CD4-positive, alpha-beta T cell treated with Interleukin-2 at 100 ng/mL for 4 hours (primary cell): ENCODE measurements at regions not wholly inside any gene's neighbourhood (a gene's known extent, or its start where the extent isn't known, plus 50 kb on each side); places are given as distances from the start of the nearest gene placed in this dataset.
"Not testable (repeated sequence)": the region's sequence is repeated elsewhere in the genome, so short reads cannot be mapped to it uniquely, and the experiment has no call there.

Source experiments
- DNase-seq: peaks from one replicate; pipeline ENCODE4 v3.0.0-alpha.2; 2020; ENCODE audit warnings: low spot score

DNA sequence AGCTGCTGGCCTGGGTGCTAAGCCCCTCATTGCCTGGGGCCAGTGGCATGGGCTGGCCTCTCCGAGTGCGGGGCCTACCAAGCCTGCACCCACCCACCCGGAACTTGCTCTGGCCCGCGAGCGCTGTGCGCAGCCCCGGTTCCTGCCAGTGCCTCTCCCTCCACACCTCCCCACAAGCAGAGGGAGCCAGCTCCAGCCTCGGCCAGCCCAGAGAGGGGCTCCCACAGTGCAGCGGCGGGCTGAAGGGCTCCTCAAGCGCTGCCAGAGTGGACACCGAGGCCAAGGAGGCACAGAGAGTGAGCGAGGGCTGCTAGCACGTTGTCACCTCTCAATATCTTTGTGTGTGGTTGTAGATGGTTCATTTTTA, 74.8 kb upstream of the ATP1A1 start:
- DNase-seq: not testable (repeated sequence)

DNA sequence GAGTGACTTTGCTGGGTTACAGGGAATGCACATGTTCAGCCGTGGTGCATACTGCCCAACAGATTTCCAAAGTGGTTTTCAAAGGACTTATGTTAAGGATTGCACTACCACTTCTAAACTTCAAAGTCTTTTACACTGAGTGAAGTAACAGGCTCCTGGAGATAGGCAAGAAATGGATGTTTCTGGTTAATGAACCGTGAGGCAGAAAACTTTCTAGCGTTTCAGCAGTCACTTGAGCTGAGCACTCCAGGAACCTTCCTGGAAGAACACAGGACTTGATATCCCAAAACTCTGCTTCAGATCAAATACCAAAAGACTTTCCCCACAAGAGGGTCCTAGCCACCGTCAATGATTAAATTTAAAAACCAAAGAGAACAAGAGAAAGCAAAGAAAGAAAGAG, 74.3 kb upstream of the ATP1A1 start:
- no peak for DNase-seq

DNA sequence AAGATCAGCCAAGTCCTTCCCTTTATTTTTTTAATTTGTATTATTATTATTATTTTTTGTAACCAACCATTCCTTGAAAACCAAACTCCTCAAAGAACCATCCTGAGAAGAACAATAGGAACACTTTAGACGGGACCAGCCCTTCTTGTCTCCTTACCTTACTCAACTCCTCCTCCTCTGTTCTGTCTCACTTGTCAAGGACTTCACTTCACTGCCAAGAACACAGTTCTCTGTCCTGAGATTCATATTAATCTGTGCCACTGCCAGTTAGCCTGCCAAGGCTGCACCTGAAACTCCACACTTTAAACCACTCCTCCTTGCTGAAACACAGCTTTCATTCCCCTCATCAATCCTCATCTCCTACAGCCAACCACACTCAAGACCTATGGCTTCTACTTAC, 73.8 kb upstream of the ATP1A1 start:
- no peak for DNase-seq

DNA sequence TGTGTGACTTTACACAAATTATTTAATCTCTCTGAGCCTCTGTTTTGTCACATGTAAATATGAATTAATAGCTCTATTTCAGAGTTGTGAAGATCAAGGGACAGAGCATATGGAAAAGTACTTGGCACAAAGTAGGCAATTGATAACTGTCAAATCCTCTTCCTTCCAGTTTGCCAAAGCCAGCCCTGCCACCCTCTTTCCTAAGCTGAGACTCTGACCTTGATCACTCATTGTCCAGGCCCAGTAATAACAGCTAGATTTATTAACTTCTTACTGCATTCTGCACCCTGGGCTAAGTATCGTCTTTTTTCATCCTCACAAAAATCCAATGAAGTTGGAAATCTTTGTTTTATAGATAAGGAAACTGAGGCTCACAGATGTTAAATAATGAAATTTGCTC, 70.8 kb upstream of the ATP1A1 start:
- DNase-seq: no peak

DNA sequence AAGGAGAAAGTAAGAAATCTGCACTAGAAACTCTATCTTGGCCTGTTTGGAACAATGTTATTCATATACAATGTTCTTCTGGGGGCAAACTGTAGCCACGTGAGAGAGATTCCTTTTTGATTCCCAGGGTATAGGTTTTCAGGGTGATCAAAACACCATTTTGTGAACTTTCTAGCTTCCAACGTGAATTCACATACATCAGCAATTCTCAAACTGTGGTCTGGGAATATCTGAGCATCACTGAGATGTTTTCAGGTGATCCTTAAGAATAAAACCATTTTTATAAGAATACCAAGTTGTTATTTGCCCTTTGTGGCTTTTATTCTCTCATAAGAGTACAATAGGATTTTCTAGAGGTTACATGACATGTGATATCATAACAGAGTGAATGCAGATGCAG, 66.9 kb upstream of the ATP1A1 start:
- no peak for DNase-seq

DNA sequence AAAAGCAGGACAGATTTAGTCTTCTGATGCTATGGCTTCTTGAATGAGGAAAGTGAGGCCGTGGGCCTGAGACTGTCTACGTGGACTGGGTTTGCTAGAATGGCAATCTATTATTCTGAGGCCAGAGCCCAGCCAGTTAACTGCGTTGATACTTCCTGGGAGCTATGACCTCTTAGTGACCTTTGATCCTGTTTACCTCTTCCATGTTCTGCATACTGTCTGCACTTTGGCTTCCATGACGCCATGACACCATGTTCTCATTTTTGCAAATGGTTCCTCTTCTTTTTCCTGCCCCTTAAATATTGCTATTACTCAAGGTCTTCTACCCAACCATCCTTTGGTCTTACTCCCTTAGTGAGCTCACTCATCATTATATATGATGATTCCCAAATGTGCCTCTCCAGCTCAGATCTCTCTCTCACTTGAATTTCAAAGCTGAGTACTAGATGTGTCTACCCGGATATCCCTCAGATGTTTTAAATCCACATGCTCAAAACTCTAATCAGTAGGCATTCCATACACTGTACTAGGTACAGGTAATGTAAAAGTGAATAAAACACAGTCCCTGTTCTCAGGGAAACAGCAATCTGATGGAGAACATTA, 66.1 kb upstream of the ATP1A1 start:
- DNase-seq: no peak

DNA sequence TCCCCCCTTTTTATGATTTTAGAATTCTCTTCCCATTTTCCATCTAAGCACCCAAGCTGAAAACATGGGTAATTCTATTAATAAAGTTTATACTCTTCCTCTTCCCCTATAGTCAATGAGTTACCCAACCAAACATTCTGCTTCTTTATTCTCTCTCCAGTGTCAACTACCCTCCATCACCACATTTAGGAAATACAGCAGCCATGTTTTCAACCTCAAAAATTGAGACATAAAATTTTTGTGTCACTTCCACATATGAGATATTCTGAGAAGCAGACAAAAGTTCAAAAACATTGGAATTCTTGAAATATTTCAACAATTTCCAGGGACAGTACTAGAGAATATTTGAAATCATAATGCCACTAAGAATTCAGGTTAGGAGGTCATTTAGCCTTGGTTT, 64.8 kb upstream of the ATP1A1 start:
- DNase-seq: no peak

DNA sequence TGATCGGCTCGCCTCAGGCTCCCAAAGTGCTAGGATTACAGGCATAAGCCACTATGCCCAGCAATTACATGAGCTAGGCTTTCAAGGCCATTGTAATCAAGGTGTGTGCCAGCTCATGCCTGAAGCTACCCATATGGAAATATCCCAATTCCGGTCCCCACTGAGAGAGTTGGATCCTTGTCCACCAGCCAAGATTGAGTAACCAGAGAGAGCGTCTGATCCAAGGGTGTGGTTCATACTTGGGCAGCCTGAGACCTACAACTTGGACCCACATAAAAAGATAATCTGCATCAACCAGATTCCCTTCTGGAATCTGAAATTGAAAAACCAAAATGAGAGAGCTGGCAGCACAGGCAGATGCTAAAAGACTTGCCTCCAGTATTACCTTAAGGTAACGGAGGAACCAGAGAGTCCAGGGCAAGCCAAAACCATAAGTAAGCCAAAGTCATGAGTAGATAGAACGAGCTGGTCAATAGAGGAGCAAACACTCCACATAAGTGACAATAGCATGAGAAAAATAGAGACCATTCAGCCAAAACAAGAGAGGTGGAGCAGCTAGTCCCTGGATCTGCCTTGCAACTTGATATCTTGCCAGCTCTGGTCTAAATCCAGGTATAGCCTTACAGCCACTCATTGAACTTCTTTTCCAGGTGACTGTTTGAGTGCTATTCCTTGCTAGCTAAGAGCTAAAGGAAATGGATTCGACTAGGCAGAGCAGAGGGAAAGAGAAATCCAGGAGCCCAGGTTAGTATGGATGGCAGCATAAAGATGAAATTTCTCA, 63.8 kb upstream of the ATP1A1 start:
- DNase-seq: no peak

DNA sequence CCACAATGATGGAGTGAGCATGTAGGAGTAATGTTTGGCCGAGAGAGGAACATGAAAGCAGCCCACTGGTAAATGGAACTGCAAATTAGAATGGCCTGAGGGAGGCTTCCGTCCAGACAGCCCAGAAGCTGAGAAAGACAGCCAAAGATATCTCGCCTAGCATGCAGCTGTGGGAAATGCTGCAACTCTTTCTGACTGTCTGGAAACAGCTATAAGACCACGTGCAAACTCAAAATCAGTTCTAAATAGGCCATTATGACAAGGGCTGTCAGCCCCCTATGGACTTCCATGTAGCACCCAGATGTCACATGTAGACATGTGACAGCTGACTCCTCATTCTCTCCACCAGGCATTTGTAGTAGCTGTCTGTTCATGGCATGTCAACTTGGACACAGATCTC, 62.9 kb upstream of the ATP1A1 start:
- no peak for DNase-seq

DNA sequence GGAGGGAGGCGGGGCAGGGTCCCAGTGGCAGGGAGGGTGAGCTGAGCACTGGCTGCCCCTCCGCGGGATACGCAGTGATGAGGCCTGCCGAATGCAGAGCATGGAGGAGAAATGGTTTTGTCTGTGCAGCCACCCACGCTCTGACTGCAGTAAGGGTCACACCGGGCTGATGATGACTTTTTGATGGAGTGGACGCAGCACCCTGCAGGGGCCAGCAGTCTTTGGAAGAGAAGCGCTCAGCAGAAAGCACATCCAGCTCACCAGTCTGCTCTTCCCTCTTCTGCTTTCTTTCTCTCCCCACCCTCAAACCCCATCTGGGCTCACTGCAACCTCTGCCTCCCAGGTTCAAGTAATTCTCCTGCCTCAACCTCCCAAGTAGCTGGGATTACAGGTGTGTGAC, 61.9 kb upstream of the ATP1A1 start:
- no peak for DNase-seq

DNA sequence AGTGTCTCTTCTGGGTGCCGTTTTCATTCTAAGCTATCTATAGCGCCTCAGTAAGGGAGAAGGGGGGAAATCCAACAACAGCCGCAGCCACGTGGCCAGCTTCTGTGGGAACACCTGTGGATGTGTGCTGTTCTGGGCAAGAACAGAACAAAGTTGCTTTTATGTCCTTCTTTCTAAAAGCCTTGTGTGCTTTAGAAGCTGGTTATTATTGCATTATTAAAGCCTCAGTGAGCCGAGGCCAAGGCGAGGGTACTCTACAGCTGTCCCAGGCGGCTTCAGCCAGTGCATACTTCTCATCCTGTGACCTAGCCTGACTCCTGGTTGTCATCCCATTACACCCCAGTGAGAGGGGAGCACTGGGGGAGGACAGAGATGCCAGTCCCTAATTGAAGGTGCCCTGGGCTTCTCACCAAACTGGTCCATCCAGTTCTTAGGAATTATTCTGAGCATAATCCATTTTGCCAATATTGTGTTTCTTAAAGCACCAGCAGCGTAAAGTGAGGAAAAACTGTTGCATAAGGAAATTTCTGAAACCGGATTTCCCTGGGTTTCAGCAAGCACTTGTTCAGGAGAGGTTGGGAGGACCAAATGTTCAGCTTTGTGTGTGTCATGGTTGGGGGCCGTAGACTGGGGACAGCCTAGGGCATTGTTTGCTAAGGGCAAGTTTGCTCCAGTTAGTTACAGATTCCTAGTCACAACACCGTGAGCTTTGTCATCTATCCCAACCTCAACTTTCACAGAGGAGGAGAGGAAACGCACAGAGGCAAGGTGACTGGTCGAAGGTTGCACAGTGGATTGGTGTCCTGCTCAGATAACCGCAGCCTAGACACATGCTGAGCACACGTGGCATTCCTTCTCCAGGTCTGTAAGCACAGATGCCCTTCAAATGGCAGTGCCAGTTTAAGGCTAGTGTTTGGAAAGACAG, 61.0 kb upstream of the ATP1A1 start:
- no peak for DNase-seq

DNA sequence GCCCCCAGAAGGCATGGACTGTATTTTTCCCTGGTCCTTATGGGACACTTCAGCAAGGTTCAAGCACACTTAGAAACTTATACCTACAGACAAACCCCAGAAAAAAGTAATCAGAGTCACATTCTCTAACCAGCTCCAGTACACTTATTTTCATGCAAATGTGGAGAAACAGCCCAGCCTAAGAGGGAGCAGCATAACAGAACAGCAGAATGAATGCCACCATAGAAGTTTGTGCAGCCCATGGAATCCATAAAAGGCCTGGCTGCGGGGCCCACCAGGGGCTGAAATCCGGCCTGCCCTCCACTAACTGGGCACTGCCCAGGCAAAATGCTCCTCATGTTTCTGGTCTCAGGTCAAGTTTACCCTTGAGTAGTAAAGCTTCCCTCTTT, 60.4 kb upstream of the ATP1A1 start:
- no peak for DNase-seq

DNA sequence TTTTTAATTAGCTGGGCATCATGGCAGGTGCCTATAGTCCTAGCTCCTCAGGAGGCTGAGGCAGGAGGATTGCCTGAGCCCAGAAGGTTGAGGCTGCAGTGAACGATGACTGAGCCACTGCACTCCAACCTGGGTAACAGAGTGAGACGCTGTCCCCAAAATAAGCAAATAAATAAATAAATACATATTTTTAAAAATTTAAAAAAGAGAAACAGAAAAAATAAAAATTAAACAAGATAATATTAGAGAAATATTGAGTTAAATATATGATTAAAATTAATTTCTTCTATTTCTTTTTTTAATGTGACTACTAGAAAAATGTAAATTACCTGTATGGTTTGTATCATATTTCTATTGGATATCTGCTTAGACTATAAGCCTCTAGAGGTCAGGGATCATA, 59.3 kb upstream of the ATP1A1 start:
- DNase-seq: no peak

DNA sequence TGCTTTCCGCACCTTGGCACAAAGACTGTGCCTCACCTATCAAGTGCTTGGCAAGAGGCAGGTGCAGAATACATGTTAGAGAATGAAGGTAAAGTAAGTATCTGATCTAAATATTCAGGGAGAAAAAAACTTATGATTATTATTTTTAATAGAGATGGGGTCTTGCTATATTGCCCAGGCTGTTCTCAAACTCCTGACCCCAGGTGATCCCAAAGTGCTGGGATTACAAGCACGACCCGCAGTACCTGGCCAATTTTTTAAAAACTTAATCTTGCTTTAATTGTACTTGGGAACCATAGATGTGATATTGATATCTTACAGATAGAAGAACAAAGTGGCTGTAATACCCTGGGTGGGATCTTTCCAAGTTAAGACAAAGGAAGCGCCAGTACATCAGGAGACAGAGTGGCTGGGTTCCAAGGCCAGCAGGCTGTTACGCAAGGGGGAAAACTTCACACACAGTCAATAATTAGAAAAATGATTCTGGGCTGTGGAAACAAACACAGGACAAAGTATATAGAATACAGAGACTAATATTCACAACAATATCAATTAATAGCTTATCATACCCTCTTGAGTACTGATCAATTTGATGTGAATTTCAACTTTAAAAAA, 58.6 kb upstream of the ATP1A1 start:
- no peak for DNase-seq

DNA sequence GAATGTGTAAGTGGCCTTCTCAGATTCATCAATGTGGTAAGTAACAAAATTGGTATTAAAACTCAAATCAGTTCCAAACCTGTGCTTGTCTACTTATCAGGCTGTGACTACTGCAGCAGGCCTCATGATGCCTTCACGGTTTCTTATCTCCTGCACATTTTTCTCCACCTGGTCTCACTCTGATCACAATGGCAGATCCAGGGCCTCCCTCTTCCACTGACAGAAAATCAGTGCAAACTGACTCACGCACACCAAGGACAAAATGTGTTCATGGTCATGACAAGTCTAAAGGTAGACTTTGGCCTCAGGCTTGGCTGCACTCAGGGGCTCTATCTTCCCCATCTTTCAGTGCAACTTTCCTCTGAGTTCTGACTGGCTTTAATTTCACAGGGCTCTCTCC, 56.7 kb upstream of the ATP1A1 start:
- no peak for DNase-seq

DNA sequence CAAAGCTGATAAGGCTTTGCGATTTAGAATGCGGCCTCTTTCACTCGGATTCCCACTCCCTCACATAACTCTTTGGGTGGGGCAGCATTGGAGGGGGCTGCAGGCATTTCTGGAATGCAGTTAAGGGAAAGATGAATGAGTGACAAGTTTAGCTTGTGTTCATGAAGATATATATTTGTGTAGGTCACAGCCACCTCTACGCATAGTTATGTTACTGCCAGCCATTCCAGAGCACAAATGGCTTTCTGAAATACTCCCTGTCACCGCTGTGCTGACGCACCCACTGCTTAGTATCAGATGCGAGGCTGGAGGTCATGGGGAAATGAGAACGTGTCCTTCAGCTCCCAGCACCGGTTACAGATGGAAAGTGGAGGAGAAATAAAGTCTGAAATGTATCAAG, 54.1 kb upstream of the ATP1A1 start:
- no peak for DNase-seq

DNA sequence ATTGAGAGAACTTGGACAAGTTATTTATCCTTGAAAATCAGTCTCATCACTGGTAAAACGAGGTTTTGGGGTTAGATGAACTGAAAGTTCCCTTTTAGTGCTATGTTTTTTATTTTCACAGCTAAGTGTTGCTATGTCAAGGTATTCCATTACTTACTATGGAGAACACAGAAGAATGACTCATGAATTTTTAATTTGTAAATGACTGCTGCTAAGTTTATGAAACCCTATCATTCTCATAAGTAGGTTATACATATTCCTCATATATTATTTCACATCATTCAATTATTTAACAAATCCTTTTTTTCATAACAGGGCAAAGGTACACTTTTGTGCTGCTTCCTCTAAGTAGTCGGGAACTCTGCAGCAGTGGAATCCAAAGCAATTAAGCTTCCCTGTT, 52.2 kb upstream of the ATP1A1 start:
- no peak for DNase-seq

DNA sequence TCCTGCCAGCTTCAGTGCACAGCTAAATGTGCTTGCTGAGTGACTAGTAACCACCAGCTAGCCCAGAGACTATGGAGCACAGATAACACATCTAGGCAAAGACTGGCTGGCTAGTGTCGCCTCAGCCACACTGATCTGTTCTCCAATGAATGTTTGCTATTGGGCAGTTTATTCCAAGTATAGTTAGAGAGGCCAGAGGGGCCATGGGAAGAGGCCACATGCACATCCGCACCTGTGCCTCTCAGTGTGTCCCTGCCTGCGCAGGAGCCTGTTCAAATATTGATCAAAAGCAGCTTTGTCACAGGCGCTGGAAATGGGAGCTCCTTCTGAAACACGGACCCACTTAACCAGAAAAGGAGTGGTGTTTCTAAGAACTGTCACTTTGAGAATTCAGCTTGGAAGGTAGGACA, 51.3 kb upstream of the ATP1A1 start:
- peak; percentile 50 for DNase-seq

DNA sequence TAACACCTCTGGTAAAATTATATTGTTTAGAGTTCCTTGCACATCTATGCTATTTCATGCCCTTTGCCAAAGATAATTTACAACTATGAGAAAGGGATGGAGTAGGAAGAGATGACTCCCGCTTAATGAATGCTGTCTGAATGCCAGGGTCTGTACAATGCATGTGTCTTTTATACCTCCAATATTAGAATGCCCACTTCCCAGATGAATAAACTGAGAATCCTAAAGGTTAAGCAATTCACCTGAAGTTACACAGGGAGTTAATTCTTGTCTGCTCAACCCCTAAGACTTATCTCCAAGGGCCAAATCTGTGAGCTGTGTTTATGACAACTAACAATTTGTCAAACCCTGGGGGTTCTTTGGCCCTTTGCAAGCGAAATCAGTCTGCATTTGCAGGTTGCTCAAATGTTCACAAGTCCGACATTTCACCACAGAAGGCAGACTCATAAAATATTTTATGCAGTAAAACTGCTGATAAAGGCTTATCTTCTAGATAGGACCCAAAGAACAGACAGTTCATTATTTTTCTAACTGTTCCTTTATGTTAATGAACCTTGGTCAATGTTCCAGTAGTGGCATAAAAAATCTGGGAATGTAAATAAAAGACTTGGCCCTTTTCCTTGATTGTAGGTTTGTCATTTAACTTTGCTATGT, 50.2 kb upstream of the ATP1A1 start:
- no peak for DNase-seq
